HL-60 (cell line): ENCODE measurements at regions not wholly inside any gene's neighbourhood (a gene's known extent, or its start where the extent isn't known, plus 50 kb on each side); places are given as distances from the start of the nearest gene placed in this dataset.

Experiments
- GABPA ChIP-seq: IDR thresholded peaks from 2 replicates; pipeline ENCODE4 v1.6.1; 2012; ENCODE audit warnings: low read depth
- TF ChIP-seq, protein P1 (sequence below): IDR thresholded peaks from one replicate; pipeline ENCODE4 v1.5.1; 2011; ENCODE audit warnings: low read length, control low read depth, inconsistent platforms; ENCODE audit not compliant: insufficient read depth
- TF ChIP-seq, protein P2 (sequence below): IDR thresholded peaks from 2 replicates; pipeline ENCODE4 v1.6.1; 2012; ENCODE audit warnings: low read depth; ENCODE audit not compliant: insufficient replicate concordance

DNA sequence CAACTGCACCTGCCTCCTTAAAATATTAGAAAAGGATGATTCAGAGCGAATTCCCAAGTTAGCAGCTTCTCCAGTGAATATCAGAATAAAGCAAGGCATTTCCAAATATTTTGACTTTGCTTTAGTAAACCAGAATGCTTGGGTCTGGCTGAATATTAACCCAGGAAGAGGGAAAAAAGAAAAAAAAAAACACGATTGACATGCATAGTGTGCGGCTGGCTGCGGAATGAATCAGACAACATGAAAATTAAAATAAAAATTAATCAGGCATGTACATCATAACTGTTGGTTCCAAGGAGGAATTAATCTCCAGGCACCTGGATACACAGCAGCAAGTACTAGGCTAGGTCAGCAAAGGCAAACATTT, 105.8 kb upstream of the NCKAP5 start:
- TF ChIP-seq, protein P1, sequence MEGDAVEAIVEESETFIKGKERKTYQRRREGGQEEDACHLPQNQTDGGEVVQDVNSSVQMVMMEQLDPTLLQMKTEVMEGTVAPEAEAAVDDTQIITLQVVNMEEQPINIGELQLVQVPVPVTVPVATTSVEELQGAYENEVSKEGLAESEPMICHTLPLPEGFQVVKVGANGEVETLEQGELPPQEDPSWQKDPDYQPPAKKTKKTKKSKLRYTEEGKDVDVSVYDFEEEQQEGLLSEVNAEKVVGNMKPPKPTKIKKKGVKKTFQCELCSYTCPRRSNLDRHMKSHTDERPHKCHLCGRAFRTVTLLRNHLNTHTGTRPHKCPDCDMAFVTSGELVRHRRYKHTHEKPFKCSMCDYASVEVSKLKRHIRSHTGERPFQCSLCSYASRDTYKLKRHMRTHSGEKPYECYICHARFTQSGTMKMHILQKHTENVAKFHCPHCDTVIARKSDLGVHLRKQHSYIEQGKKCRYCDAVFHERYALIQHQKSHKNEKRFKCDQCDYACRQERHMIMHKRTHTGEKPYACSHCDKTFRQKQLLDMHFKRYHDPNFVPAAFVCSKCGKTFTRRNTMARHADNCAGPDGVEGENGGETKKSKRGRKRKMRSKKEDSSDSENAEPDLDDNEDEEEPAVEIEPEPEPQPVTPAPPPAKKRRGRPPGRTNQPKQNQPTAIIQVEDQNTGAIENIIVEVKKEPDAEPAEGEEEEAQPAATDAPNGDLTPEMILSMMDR, result no peak
- TF ChIP-seq, protein P2, sequence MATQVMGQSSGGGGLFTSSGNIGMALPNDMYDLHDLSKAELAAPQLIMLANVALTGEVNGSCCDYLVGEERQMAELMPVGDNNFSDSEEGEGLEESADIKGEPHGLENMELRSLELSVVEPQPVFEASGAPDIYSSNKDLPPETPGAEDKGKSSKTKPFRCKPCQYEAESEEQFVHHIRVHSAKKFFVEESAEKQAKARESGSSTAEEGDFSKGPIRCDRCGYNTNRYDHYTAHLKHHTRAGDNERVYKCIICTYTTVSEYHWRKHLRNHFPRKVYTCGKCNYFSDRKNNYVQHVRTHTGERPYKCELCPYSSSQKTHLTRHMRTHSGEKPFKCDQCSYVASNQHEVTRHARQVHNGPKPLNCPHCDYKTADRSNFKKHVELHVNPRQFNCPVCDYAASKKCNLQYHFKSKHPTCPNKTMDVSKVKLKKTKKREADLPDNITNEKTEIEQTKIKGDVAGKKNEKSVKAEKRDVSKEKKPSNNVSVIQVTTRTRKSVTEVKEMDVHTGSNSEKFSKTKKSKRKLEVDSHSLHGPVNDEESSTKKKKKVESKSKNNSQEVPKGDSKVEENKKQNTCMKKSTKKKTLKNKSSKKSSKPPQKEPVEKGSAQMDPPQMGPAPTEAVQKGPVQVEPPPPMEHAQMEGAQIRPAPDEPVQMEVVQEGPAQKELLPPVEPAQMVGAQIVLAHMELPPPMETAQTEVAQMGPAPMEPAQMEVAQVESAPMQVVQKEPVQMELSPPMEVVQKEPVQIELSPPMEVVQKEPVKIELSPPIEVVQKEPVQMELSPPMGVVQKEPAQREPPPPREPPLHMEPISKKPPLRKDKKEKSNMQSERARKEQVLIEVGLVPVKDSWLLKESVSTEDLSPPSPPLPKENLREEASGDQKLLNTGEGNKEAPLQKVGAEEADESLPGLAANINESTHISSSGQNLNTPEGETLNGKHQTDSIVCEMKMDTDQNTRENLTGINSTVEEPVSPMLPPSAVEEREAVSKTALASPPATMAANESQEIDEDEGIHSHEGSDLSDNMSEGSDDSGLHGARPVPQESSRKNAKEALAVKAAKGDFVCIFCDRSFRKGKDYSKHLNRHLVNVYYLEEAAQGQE, result no peak
- no peak for TF ChIP-seq GABPA
